ENCODE measurements at regions not wholly inside any gene's neighbourhood (a gene's known extent, or its start where the extent isn't known, plus 50 kb on each side); places are given as distances from the start of the nearest gene placed in this dataset.

DNA sequence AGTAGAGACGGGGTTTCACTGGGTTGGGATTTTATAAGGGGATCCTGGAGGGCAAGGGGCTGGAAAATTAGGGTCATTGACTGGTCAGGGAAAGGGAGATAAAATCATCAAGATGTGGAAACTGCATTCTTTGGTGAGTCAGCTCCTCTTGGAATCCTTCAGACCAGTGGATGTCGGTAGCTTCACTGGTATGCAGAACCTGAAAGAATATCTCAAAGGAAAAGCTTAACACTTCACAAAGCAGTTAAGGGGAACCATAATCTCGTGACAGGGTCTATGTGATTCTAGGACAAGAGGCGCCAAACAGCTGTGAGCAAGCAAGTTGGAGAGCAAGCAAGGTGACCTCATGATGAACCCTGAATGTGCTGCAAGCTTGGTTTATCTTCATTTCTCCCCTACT is 634.7 kb upstream of the AUTS2 start:
- no peaks in the 10 kb centered on the region for H3K4me1 ChIP-seq (ENCODE audit: insufficient read depth, low read length, poor library complexity, severe bottlenecking)
- ChIA-PET CTCF (no interaction called here), POLR2A (ENCODE audit: low non-redundant PET) (no interaction called here)
- no peaks in the 10 kb centered on the region for H3K9me3 ChIP-seq (ENCODE audit: low read depth, low read length, poor library complexity, severe bottlenecking)
- H3K27ac ChIP-seq (ENCODE audit: low read depth, low read length, poor library complexity, severe bottlenecking), result no peak overlapping the region
- no peaks in the 10 kb centered on the region for H3K27me3 ChIP-seq (replicated peaks; ENCODE audit: insufficient read depth, low read depth, low read length, poor library complexity)
- no peak overlapping the region for H3K4me3 ChIP-seq (ENCODE audit: low read depth, low read length, poor library complexity, severe bottlenecking)
- no peaks in the 10 kb centered on the region for H3K36me3 ChIP-seq (ENCODE audit: insufficient read depth, low read length, poor library complexity, severe bottlenecking)
- no TSS peak for BruUV-seq (replicated peaks)
- no peak for TF ChIP-seq EZH2 (IDR thresholded peaks at IDR 0.05; ENCODE audit: borderline replicate concordance, low read depth, low read length, poor library complexity, severe bottlenecking)
- no peak for TF ChIP-seq CTCF (conservative IDR thresholded peaks at IDR 0.05; ENCODE audit: low read depth, low read length)
- intact Hi-C loops (cut with micrococcal nuclease; ENCODE audit: unreplicated experiment), result no loop called here
- DNase-seq (ENCODE audit: low spot score), result no peak

DNA sequence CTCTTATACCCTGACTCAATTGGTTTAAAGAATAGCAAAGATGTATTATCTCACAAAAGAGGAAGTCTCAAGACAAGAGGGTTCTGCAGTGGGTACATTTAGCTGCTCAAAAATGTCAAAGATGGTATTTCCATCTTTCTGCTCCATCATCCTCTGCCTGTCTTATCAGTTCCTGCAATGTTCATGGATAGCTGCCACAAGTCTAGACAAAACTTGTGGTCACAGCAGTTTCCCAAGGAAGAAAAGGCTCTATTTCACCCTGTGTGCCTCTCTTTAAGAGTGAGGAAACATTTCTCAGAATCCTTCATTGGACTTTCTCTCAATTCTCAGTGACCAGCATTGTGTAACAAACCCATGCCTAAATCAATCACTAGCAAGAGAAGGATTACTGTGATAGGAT is 634.2 kb upstream of the AUTS2 start:
- no peaks in the 10 kb centered on the region for H3K27me3 ChIP-seq (replicated peaks; ENCODE audit: insufficient read depth, low read depth, low read length, poor library complexity)
- intact Hi-C loops (cut with micrococcal nuclease; ENCODE audit: unreplicated experiment), result no loop called here
- ChIA-PET POLR2A (ENCODE audit: low non-redundant PET) (no interaction called here), CTCF (no interaction called here)
- H3K9me3 ChIP-seq (ENCODE audit: low read depth, low read length, poor library complexity, severe bottlenecking), result no peaks in the 10 kb centered on the region
- H3K27ac ChIP-seq (ENCODE audit: low read depth, low read length, poor library complexity, severe bottlenecking), result no peak overlapping the region
- no TSS peak for BruUV-seq (replicated peaks)
- TF ChIP-seq EZH2 (IDR thresholded peaks at IDR 0.05; ENCODE audit: borderline replicate concordance, low read depth, low read length, poor library complexity, severe bottlenecking), result no peak
- TF ChIP-seq CTCF (conservative IDR thresholded peaks at IDR 0.05; ENCODE audit: low read depth, low read length), result no peak
- no peaks in the 10 kb centered on the region for H3K36me3 ChIP-seq (ENCODE audit: insufficient read depth, low read length, poor library complexity, severe bottlenecking)
- no peak overlapping the region for H3K4me3 ChIP-seq (ENCODE audit: low read depth, low read length, poor library complexity, severe bottlenecking)
- no peaks in the 10 kb centered on the region for H3K4me1 ChIP-seq (ENCODE audit: insufficient read depth, low read length, poor library complexity, severe bottlenecking)
- DNase-seq (ENCODE audit: low spot score), result no peak

DNA sequence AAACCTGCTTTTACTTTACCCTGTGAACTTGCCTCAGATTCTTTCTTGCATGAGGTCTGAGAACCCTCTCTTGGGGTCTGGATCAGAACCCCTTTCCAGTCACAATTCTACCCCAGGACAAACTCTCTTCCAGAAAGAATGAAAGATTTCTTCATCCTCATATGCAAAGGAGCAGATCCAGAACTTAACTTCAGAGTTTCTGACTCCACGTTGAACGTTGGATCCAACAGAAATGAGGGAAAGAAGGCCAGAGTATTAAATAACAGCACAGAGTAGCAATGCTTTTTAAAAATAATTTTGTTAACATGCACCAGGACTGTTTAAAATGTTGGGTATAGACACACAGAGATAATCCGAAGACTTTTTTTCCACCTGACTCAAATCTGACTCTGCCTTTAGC is 632.9 kb upstream of the AUTS2 start:
- ChIA-PET POLR2A (ENCODE audit: low non-redundant PET) (no interaction called here), CTCF (no interaction called here)
- Histone ChIP-seq H3K4me1 (ENCODE audit: insufficient read depth, low read length, poor library complexity, severe bottlenecking) (no peaks in the 10 kb centered on the region), H3K9me3 (ENCODE audit: low read depth, low read length, poor library complexity, severe bottlenecking) (no peaks in the 10 kb centered on the region), H3K36me3 (ENCODE audit: insufficient read depth, low read length, poor library complexity, severe bottlenecking) (no peaks in the 10 kb centered on the region), H3K27ac (ENCODE audit: low read depth, low read length, poor library complexity, severe bottlenecking) (no peak overlapping the region), H3K27me3 (replicated peaks; ENCODE audit: insufficient read depth, low read depth, low read length, poor library complexity) (no peaks in the 10 kb centered on the region), H3K4me3 (ENCODE audit: low read depth, low read length, poor library complexity, severe bottlenecking) (no peak overlapping the region)
- BruUV-seq (replicated peaks), result no TSS peak
- intact Hi-C loops (cut with micrococcal nuclease; ENCODE audit: unreplicated experiment), result no loop called here
- TF ChIP-seq EZH2 (IDR thresholded peaks at IDR 0.05; ENCODE audit: borderline replicate concordance, low read depth, low read length, poor library complexity, severe bottlenecking) (no peak), CTCF (conservative IDR thresholded peaks at IDR 0.05; ENCODE audit: low read depth, low read length) (no peak)
- DNase-seq (ENCODE audit: low spot score), result no peak

Measured in A673 (cell line).